HepG2 (cell line): ENCODE measurements at regions not wholly inside any gene's neighbourhood (a gene's known extent, or its start where the extent isn't known, plus 50 kb on each side); places are given as distances from the start of the nearest gene placed in this dataset.
"Not testable (repeated sequence)": the region's sequence is repeated elsewhere in the genome, so short reads cannot be mapped to it uniquely, and the experiment has no call there.

Experiments used
- CREB1 ChIP-seq, 2 experiments: fragments of 450-650 bp in 1 of 2; IDR thresholded peaks; 2 replicates each; pipeline ENCODE4 v1.6.1; 2016 to 2017; ENCODE audit warnings: control low read depth in 1 of 2, mild to moderate bottlenecking in 1 of 2, missing compliant biosample characterization in 1 of 2, missing genetic modification characterization in 1 of 2
- GFI1 ChIP-seq: sonication (generic); formaldehyde crosslinking; IDR thresholded peaks from 2 replicates; pipeline ENCODE4 v1.5.0; 2020; ENCODE audit warnings: missing genetic modification reagents, mild to moderate bottlenecking, borderline replicate concordance
- KDM5A ChIP-seq: fragments of 200-600 bp; sonication (generic); IDR thresholded peaks from 2 replicates; pipeline ENCODE4 v1.7.0; 2018; ENCODE audit warnings: antibody characterized with exemption, mild to moderate bottlenecking, low read length, borderline replicate concordance
- ZBTB38 ChIP-seq: sonication (generic); formaldehyde crosslinking; IDR thresholded peaks from 2 replicates; pipeline ENCODE4 v1.5.1; 2020; ENCODE audit warnings: mild to moderate bottlenecking, missing genetic modification reagents
- ZBTB7A ChIP-seq: sonication (generic); formaldehyde crosslinking; IDR thresholded peaks from 2 replicates; pipeline ENCODE4 v1.8.0; 2022; ENCODE audit warnings: mild to moderate bottlenecking, missing genetic modification reagents
- ZNF274 ChIP-seq: sonication (generic); formaldehyde crosslinking; IDR thresholded peaks from 2 replicates; pipeline ENCODE4 v1.5.1; 2020; ENCODE audit warnings: mild to moderate bottlenecking, missing genetic modification reagents
- ZNF619 ChIP-seq: sonication (generic); formaldehyde crosslinking; IDR thresholded peaks from 2 replicates; pipeline ENCODE4 v1.4.0; 2020; ENCODE audit warnings: mild to moderate bottlenecking, missing genetic modification reagents
- TF ChIP-seq, protein P1 (sequence below): sonication (generic); formaldehyde crosslinking; IDR thresholded peaks from 2 replicates; pipeline ENCODE4 v1.4.0; 2020; ENCODE audit warnings: missing genetic modification reagents, borderline replicate concordance
- TF ChIP-seq, protein P2 (sequence below): sonication (generic); formaldehyde crosslinking; IDR thresholded peaks from 2 replicates; pipeline ENCODE4 v1.5.0; 2020; ENCODE audit warnings: mild to moderate bottlenecking, missing genetic modification reagents, moderate library complexity
- TF ChIP-seq, protein P3 (sequence below): sonication (generic); formaldehyde crosslinking; IDR thresholded peaks from 2 replicates; pipeline ENCODE4 v1.5.0; 2020; ENCODE audit warnings: missing genetic modification reagents, mild to moderate bottlenecking, borderline replicate concordance
- TF ChIP-seq, protein P4 (sequence below): sonication (generic); formaldehyde crosslinking; IDR thresholded peaks from 2 replicates; pipeline ENCODE4 v1.4.0; 2020; ENCODE audit warnings: mild to moderate bottlenecking, missing genetic modification reagents
- TF ChIP-seq, protein P5 (sequence below): IDR thresholded peaks from 2 replicates; pipeline ENCODE4 v1.6.1; 2016; ENCODE audit warnings: missing compliant biosample characterization, missing genetic modification reagents, borderline replicate concordance
- TF ChIP-seq, protein P6 (sequence below): sonication (generic); formaldehyde crosslinking; IDR thresholded peaks from 2 replicates; pipeline ENCODE4 v1.4.0; 2020; ENCODE audit warnings: mild to moderate bottlenecking, missing genetic modification reagents, borderline replicate concordance

DNA sequence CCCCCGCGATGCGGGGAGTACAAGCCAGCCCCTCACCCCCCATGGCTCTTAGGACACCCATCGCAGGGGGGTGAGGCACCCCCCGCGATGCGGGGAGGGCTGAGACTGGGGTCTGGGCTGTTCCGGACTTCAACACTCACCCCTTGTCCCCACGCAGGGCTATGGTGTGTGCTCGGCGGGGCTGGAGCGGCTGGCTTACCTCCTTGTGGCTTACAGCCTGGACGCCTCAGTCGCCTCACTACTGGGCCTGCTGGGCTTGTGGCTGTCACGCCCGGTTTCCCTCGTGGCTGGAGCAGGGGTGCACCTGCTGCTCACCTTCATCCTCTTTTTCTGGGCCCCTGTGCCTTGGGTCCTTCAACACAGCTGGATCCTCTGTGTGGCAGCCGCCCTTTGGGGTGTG is 87.8 kb upstream of the HMX1 start:
- TF ChIP-seq ZNF274; GFI1; CREB1 (IDR thresholded peaks at IDR 0.05); CREB1 (CRISPR knock-in tag; IDR thresholded peaks at IDR 0.05); ZNF619; ZBTB7A; ZBTB38 (CRISPR knock-in tag); KDM5A: not testable (repeated sequence)
- TF ChIP-seq, protein P1, sequence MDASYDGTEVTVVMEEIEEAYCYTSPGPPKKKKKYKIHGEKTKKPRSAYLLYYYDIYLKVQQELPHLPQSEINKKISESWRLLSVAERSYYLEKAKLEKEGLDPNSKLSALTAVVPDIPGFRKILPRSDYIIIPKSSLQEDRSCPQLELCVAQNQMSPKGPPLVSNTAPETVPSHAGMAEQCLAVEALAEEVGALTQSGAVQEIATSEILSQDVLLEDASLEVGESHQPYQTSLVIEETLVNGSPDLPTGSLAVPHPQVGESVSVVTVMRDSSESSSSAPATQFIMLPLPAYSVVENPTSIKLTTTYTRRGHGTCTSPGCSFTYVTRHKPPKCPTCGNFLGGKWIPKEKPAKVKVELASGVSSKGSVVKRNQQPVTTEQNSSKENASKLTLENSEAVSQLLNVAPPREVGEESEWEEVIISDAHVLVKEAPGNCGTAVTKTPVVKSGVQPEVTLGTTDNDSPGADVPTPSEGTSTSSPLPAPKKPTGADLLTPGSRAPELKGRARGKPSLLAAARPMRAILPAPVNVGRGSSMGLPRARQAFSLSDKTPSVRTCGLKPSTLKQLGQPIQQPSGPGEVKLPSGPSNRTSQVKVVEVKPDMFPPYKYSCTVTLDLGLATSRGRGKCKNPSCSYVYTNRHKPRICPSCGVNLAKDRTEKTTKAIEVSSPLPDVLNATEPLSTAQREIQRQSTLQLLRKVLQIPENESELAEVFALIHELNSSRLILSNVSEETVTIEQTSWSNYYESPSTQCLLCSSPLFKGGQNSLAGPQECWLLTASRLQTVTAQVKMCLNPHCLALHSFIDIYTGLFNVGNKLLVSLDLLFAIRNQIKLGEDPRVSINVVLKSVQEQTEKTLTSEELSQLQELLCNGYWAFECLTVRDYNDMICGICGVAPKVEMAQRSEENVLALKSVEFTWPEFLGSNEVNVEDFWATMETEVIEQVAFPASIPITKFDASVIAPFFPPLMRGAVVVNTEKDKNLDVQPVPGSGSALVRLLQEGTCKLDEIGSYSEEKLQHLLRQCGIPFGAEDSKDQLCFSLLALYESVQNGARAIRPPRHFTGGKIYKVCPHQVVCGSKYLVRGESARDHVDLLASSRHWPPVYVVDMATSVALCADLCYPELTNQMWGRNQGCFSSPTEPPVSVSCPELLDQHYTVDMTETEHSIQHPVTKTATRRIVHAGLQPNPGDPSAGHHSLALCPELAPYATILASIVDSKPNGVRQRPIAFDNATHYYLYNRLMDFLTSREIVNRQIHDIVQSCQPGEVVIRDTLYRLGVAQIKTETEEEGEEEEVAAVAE, result not testable (repeated sequence)
- TF ChIP-seq, protein P2, sequence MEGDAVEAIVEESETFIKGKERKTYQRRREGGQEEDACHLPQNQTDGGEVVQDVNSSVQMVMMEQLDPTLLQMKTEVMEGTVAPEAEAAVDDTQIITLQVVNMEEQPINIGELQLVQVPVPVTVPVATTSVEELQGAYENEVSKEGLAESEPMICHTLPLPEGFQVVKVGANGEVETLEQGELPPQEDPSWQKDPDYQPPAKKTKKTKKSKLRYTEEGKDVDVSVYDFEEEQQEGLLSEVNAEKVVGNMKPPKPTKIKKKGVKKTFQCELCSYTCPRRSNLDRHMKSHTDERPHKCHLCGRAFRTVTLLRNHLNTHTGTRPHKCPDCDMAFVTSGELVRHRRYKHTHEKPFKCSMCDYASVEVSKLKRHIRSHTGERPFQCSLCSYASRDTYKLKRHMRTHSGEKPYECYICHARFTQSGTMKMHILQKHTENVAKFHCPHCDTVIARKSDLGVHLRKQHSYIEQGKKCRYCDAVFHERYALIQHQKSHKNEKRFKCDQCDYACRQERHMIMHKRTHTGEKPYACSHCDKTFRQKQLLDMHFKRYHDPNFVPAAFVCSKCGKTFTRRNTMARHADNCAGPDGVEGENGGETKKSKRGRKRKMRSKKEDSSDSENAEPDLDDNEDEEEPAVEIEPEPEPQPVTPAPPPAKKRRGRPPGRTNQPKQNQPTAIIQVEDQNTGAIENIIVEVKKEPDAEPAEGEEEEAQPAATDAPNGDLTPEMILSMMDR, result not testable (repeated sequence)
- TF ChIP-seq, protein P3, sequence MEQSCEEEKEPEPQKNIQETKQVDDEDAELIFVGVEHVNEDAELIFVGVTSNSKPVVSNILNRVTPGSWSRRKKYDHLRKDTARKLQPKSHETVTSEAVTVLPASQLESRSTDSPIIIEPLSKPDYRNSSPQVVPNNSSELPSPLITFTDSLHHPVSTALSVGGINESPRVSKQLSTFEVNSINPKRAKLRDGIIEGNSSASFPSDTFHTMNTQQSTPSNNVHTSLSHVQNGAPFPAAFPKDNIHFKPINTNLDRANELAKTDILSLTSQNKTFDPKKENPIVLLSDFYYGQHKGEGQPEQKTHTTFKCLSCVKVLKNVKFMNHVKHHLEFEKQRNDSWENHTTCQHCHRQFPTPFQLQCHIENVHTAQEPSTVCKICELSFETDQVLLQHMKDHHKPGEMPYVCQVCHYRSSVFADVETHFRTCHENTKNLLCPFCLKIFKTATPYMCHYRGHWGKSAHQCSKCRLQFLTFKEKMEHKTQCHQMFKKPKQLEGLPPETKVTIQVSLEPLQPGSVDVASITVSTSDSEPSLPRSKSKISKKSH (CRISPR knock-in tag), result not testable (repeated sequence)
- TF ChIP-seq, protein P4, sequence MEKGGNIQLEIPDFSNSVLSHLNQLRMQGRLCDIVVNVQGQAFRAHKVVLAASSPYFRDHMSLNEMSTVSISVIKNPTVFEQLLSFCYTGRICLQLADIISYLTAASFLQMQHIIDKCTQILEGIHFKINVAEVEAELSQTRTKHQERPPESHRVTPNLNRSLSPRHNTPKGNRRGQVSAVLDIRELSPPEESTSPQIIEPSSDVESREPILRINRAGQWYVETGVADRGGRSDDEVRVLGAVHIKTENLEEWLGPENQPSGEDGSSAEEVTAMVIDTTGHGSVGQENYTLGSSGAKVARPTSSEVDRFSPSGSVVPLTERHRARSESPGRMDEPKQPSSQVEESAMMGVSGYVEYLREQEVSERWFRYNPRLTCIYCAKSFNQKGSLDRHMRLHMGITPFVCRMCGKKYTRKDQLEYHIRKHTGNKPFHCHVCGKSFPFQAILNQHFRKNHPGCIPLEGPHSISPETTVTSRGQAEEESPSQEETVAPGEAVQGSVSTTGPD (CRISPR knock-in tag), result not testable (repeated sequence)
- TF ChIP-seq, protein P5, sequence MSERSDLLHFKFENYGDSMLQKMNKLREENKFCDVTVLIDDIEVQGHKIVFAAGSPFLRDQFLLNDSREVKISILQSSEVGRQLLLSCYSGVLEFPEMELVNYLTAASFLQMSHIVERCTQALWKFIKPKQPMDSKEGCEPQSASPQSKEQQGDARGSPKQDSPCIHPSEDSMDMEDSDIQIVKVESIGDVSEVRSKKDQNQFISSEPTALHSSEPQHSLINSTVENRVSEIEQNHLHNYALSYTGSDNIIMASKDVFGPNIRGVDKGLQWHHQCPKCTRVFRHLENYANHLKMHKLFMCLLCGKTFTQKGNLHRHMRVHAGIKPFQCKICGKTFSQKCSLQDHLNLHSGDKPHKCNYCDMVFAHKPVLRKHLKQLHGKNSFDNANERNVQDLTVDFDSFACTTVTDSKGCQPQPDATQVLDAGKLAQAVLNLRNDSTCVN (CRISPR knock-in tag), result not testable (repeated sequence)
- TF ChIP-seq, protein P6, sequence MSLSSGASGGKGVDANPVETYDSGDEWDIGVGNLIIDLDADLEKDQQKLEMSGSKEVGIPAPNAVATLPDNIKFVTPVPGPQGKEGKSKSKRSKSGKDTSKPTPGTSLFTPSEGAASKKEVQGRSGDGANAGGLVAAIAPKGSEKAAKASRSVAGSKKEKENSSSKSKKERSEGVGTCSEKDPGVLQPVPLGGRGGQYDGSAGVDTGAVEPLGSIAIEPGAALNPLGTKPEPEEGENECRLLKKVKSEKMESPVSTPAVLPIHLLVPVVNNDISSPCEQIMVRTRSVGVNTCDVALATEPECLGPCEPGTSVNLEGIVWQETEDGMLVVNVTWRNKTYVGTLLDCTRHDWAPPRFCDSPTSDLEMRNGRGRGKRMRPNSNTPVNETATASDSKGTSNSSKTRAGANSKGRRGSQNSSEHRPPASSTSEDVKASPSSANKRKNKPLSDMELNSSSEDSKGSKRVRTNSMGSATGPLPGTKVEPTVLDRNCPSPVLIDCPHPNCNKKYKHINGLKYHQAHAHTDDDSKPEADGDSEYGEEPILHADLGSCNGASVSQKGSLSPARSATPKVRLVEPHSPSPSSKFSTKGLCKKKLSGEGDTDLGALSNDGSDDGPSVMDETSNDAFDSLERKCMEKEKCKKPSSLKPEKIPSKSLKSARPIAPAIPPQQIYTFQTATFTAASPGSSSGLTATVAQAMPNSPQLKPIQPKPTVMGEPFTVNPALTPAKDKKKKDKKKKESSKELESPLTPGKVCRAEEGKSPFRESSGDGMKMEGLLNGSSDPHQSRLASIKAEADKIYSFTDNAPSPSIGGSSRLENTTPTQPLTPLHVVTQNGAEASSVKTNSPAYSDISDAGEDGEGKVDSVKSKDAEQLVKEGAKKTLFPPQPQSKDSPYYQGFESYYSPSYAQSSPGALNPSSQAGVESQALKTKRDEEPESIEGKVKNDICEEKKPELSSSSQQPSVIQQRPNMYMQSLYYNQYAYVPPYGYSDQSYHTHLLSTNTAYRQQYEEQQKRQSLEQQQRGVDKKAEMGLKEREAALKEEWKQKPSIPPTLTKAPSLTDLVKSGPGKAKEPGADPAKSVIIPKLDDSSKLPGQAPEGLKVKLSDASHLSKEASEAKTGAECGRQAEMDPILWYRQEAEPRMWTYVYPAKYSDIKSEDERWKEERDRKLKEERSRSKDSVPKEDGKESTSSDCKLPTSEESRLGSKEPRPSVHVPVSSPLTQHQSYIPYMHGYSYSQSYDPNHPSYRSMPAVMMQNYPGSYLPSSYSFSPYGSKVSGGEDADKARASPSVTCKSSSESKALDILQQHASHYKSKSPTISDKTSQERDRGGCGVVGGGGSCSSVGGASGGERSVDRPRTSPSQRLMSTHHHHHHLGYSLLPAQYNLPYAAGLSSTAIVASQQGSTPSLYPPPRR (CRISPR knock-in tag), result not testable (repeated sequence)
